IPS DF 19.7 (cell line): ENCODE measurements at regions not wholly inside any gene's neighbourhood (a gene's known extent, or its start where the extent isn't known, plus 50 kb on each side); places are given as distances from the start of the nearest gene placed in this dataset.
"Not testable (repeated sequence)": the region's sequence is repeated elsewhere in the genome, so short reads cannot be mapped to it uniquely, and the experiment has no call there.

ENCODE experiments used
- DNase-seq: peaks from one replicate; pipeline ENCODE4 v3.0.0-alpha.2; 2013; ENCODE audit warnings: low read depth, low spot score

GRCh38 chr9:29475471-29475870 is 1902.2 kb upstream of the C9orf72 start:
- no peak for DNase-seq

DNA sequence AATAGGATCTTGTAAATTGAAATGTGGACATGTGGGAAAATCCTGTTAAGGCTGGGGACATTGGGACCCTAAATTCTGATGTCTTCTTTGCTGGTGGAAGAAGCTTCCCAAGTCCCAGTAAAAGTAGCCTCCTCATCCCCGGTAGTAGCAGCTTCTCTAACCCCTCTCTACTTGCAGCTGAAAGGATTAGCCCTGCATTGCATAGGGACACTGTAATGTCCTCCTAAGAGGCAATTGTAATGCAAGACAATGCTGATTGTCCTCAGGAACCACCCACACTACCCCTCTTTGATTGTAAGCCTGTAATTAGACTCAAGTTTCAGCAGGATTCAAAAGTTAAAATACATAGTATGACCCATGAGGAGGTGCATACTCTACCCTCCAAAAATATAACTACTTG is 1938.4 kb upstream of the C9orf72 start:
- DNase-seq = peak; percentile 63

DNA sequence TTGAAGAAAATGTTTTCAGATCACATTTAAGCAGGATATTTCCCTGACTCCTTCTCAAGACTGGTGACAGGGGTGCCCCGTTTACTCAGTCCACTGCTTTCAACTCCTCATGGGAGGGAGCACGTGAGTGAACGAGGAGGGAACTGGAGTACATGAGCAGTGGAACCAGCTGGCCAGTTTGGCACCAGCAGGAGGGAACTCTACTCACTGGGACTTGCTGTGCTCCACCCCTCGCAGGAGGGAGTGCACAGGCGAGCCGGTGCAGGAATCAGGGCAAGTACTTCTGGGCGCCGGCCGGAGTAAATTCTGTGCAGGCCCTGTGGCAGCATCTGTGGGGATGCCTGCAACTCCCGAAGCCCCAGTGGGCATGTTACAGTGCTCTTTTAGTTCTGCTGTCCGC is 1941.1 kb upstream of the C9orf72 start:
- peak; percentile 45 for DNase-seq

DNA sequence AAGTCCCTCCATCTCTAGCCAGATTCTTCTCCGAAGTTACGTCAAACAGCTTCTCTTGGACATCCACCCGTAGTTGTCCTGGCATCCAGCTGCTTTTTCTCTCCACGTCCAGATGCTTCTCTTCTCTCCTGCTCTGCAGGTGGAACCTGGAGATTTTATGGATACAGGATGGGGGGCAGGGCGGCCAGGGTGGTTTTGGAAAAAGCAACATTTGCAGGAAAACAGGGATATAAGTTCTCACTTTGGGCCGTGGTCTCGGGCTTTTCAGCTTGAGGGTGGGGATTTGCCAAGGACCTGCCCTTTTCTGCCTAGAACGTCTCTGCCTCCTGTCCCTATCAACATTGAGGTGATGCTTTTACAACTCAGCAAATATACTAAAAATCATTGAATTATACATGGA is 1941.6 kb upstream of the C9orf72 start:
- DNase-seq = no peak

DNA sequence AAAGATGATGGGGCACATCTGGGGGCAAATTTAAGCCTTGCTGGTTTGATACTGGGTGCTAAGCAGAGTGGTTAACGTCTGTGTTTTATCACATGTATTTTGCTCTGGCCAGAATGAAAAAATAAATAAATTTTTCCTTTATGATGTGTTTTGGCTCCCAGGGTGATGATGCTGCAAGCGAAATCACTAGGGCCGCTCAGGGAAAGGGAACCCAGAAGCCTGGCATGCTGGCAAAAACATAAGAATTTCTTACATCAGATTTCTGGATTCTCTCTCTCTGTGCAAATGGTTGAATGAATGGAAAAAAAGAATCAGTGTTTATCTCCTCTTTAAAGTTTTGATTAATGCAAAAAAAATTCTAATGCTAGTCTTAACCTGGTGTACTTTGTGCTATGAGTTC is 1975.2 kb upstream of the C9orf72 start:
- DNase-seq = no peak

DNA sequence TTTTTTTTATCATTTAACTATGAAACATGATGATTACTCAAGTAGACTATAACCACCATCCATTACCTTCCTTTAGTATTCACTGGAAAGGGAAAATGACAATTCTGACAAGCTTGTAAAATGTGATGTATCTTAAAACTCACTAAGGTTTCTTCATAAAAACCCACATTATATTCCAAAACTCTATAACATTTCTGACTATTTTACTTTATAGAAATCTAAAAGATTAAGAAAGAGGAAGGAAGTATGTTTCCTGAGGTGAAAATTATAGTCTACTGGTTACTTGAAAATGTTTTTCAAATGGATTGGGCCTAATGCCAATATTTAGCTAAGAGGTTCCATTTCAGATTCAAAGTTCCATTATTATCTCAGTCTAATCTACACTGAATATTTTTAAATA is 1982.2 kb upstream of the C9orf72 start:
- no peak for DNase-seq

DNA sequence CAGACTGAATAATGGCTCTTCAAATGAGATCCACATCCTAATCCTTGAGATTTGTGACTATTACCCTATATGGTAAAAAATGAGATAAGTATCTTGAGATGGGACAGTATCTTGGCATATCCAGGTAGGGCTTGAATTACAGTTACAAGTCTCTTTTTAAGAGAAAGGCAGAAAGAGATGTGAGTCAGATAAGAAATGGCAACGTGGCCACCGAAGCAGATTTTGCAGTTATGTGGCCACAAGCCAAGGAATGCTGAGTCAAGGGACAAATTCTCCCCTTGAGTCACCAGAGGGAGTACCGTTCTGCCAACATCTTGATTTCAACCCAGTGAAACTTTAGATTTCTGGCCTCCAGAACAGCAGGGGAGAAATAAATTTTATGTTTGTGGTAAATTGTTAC is 1983.0 kb upstream of the C9orf72 start:
- DNase-seq = no peak

GRCh38 chr9:29556746-29557145 is 1983.5 kb upstream of the C9orf72 start:
- DNase-seq = no peak

DNA sequence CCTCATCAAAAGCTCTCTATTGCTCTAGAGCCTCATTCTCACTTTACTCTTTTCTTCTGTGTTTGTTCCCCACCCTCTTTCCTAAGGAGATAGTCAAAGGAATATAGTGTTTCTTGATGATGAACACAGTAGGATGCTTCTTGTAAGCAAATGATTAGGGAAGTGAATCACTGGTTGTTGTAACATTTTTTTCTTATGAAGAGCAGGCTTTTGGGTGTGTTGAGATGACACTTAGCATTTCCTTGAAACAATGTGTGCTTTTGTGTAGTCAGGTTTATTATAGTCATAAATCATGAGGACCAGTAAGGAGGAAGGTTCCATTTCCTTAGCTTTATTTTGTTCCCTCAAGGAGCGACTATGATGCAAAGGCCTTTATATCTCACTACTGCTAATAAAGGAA is 1991.3 kb upstream of the C9orf72 start:
- DNase-seq = no peak

DNA sequence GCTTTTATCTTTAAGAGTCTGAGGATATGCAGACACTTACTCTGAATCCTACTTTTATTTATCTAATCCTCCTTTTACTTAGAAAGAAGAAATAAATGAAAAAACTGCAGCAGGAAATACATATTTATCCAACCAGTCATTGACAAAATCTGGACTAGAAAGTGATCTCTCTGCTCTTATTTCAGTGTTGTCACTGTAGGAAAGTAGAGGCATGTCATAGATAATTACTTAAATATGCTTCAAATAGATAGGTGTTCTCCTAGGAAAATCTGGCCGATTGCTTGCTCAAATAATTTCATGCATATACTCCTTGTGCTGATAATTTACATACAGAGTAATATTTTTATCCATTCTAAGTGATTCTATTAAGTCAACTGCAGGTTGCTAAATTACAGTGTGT is 2001.9 kb upstream of the C9orf72 start:
- DNase-seq = no peak

GRCh38 chr9:29588361-29588760 is 2015.1 kb upstream of the C9orf72 start:
- DNase-seq = no peak

- DNase-seq = no peak
These were observed 2036.0 kb upstream of the C9orf72 start for GRCh38 chr9:29609282-29609681.

DNA sequence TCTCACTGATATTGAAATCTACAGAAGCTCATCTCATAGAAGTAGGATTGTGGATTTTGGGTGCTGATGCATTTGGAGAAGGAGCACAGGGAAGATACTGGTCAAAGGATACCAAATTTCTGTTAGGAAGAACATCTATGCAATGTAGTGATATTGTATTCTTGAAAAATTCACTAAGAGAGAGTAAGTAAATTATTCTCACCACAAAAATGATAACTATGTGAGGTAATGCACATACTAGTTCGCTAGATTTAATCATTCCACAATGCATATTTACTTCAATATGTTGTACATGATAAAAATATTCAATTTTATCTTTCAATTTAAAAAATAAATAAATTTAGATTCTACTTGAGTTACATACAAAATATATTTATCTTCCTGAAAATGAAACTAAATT is 2040.5 kb upstream of the C9orf72 start:
- no peak for DNase-seq

DNA sequence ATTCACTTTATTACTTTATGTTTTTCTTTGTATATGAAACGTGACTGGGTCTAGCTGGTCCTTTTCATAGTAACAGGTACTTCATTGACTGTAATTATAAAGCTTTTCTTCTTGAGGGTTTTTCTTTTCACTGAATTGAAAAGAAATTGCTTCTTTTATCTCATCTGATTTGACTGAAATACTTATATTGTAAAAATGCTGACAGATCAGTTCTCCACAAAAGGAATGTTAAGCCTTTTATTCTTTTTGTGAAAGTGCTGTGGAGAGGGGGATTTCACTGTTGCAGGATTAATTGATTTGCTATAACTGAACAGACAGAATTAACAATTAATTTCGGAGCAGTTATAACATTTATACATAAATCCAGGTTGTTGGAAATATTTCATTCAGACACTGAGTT is 2043.6 kb upstream of the C9orf72 start:
- no peak for DNase-seq

DNA sequence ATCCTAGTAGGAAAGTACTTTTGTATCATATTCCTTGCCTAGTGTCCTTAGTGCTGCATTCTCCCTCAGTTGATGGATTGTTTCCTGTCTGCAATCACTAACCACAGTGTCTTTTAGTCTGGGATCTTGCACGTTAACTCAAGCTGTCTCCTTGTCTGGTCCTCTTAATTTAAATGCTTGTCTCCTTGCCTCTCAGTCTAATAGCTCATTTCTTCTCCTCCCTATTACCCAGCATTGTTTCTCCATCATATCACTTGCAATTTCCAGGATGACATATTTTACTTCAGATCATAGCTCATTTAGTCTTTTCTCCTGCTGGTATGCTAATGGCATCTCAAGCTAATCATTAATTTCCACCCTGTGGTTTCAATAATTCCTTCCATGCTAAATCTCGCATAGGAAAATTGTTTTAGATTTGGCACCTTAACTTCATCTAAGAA is 2052.0 kb upstream of the C9orf72 start:
- no peak for DNase-seq

GRCh38 chr9:29625931-29626330 is 2052.7 kb upstream of the C9orf72 start:
- DNase-seq = no peak

DNA sequence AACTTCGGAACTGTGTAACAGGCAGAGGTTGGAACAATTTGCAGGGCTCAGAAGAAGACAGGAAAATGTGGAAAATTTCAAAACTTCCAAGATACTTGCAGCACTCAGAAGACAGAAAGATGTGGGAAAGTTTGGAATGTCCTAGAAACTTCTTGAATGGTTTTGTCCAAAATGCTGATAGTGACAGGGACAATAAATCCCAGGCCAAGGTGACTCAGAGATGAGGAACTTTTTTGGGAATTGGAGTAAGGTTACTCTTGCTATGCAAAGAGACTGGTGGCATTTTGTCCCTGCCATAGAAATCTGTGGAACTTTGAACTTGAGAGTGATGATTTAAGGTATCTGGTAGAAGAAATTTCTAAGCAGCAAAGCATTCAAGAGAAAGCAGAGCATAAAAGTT is 2055.6 kb upstream of the C9orf72 start:
- not testable (repeated sequence) for DNase-seq

DNA sequence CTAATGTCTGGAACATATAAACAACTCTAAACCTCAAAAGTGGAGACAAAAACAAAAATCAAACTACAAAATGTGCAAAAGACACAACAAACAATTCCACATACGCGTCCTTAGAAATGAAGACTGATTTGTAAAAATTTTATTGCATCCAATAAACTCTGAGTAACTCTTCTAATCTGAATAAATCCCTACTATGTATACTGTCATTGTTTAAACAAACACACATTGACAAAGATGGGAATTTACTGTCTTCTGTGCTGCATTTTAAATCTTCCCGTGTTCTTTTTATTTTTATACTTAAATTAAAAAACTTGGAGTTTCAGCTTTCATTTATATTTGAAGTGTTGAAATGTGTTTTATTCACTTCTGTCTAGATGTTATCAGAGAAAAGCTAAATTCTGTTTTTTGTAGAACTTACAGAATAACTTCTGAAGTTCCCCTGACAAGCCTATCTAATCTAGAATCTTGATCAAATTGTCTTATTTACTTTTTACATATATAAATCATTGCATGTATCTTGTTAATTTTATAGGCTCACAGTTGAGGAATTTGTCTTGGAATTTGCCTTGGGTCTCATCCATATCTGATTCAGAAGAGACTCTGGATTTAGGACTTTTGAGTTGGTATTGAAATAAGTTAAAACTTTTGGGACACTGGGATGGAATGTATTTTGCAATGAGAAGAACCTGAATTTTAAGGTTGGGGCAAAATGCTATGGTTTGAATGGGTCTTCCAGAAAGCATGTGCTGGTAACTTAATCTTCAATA is 2064.4 kb upstream of the C9orf72 start:
- no peak for DNase-seq

- DNase-seq = no peak
These were observed 2067.2 kb upstream of the C9orf72 start for GRCh38 chr9:29640507-29640906.

DNA sequence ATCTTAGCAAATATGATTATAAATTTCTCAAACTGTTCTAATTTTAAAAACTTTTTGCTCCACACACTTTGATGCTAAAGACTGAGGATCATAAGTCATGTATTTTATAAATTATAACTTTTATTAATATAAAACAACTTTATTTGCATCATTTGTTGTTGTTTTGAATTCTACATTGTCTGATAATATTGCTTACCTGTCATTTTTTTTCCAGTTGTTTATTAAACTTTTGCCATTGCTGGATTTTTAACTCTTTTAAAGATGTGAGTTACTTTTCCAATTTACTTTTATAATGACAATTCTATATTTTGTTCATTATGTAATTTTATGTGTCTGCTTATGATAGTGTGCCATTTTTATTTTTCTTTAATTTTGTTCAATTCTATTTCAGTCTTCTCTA is 2071.2 kb upstream of the C9orf72 start:
- no peak for DNase-seq

- no peak for DNase-seq
These were observed 2074.2 kb upstream of the C9orf72 start for GRCh38 chr9:29647451-29647850.

DNA sequence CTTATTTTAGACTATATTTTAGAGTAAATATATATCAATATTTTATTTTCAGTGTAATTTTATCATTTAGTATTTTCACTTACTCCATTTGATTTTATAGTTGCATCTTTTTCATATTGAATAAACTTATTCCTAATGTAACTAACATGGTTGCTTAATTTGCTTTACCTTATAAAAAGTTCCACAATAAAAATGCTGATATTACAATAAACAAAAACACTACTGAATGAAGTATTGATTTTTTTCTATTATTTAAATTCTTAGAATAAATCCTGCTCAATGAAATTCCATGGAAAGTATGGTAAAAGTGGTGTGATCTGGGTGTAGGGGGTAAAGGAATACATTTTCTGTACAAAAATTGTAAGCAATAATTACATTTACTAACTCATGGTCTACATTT is 2074.9 kb upstream of the C9orf72 start:
- no peak for DNase-seq

DNA sequence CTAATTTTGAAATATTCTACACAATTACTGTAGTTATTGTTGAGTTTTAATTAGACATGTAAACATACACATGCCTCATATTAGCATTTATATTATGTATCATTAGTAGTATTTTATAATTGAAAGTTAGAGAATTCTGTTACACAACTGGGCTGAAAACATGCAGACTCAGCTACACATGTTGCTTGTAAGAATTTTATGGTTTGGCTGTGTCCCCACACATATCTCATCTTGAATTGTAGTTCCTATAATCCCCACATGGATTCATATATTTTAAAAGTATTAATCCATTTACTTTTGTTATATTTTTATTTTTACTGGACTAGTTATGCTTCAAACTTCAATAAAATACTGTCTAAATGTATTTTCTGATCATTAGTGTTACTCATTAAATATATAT is 2075.3 kb upstream of the C9orf72 start:
- no peak for DNase-seq
